ENCODE measurements at regions not wholly inside any gene's neighbourhood (a gene's known extent, or its start where the extent isn't known, plus 50 kb on each side); places are given as distances from the start of the nearest gene placed in this dataset.

GRCh38 chr2:59560769-59561168 lies 992.7 kb downstream of the BCL11A start:
- H3K27me3 Mint-ChIP-seq (ENCODE audit: low read depth), result no peaks in the 10 kb centered on the region
- ATAC-seq (replicated peaks in 1 of 2) (no peak), DNase-seq (no peak)
- H3K27ac Mint-ChIP-seq, result no peak overlapping the region
- H3K9me3 Mint-ChIP-seq, result peaks cover 0 to 2% of the 10 kb centered on the region in 2 donors
- H3K4me1 Mint-ChIP-seq (ENCODE audit: low read depth), result no peaks in the 10 kb centered on the region
- no peaks in the 10 kb centered on the region for H3K36me3 Mint-ChIP-seq (ENCODE audit: insufficient read depth in 2 of 2)
- no peak overlapping the region for H3K4me3 Mint-ChIP-seq

DNA sequence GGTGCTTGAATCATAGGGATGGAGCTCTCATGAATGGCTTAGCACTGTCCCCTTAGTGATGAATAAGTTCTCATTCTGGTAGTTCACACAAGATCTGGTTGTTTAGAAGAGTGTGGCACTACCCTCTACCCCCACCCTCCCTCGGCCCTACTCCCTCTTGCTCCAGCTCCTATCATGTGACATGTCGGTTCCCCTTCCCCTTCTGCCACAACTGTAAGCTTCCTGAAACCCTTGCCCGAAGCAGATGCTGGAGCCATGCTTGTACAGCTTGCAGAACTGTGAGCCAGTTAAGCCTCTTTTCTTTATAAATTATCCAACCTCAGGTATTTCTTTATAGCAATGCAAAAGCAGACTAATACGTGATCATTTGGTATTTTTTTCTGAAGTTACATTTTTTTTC lies 1012.6 kb downstream of the BCL11A start:
- no peaks in the 10 kb centered on the region for H3K36me3 Mint-ChIP-seq (ENCODE audit: insufficient read depth in 2 of 2)
- H3K4me1 Mint-ChIP-seq (ENCODE audit: low read depth), result no peaks in the 10 kb centered on the region
- H3K27me3 Mint-ChIP-seq (ENCODE audit: low read depth), result no peaks in the 10 kb centered on the region
- H3K4me3 Mint-ChIP-seq, result no peak overlapping the region
- no peak overlapping the region for H3K27ac Mint-ChIP-seq
- DNase-seq, result no peak
- H3K9me3 Mint-ChIP-seq, result peaks cover 2 to 3% of the 10 kb centered on the region in 2 donors
- ATAC-seq (replicated peaks in 1 of 2), result no peak

DNA sequence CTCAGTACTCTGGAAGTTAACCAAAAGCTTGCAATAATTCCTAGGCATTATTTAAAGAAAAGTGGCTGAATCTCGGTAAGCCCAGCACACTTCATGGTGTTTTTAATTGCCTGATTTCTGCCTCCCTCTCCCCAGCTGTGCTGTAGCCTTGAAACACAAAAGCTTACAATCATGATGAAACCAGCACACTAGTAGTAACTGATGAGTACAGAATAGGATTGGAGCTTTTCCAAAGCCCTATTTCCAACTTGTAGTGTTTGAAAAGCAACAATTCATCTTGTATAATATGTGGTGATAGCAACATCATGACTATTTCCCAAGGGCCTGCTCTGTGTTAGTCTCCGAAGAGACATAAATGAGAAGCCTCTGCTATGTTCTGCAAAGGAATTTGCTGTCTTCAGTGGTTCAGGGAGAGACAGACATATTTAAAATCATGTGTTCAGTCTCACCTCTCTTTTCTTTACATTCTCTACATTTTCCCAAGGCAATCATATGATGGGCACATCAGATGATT lies 1015.0 kb downstream of the BCL11A start:
- ATAC-seq (replicated peaks in 1 of 2) (no peak), DNase-seq (no peak)
- H3K9me3 Mint-ChIP-seq, result peaks cover 2 to 3% of the 10 kb centered on the region in 2 donors
- H3K36me3 Mint-ChIP-seq (ENCODE audit: insufficient read depth in 2 of 2), result no peaks in the 10 kb centered on the region
- no peak overlapping the region for H3K4me3 Mint-ChIP-seq
- no peak overlapping the region for H3K27ac Mint-ChIP-seq
- H3K27me3 Mint-ChIP-seq (ENCODE audit: low read depth), result no peaks in the 10 kb centered on the region
- H3K4me1 Mint-ChIP-seq (ENCODE audit: low read depth), result no peaks in the 10 kb centered on the region

DNA sequence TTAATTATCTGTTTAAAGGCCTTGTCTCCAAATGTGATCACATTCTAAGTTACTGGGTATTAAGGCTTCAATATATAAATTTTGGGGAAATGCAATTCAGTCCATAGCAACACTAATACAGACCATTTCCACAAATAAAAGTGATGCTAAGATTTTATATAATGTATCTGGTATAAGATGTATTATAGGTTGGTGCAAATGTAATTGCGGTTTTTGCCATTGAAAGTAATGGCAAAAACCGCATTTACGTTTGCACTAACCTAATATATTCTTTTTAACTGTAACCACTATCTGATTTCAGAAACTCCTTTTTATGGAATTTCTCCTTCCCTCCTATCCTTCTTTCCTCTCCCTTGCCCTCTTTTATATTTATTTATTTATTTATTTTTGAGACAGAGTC lies 1020.6 kb downstream of the BCL11A start:
- Mint-ChIP-seq H3K4me3 (no peak overlapping the region), H3K27ac (no peak overlapping the region), H3K36me3 (ENCODE audit: insufficient read depth in 2 of 2) (no peaks in the 10 kb centered on the region), H3K4me1 (ENCODE audit: low read depth) (no peaks in the 10 kb centered on the region), H3K9me3 (peaks cover 2% of the 10 kb centered on the region in 2 donors), H3K27me3 (ENCODE audit: low read depth) (no peaks in the 10 kb centered on the region)
- no peak for ATAC-seq (replicated peaks in 1 of 2)
- DNase-seq, result no peak

DNA sequence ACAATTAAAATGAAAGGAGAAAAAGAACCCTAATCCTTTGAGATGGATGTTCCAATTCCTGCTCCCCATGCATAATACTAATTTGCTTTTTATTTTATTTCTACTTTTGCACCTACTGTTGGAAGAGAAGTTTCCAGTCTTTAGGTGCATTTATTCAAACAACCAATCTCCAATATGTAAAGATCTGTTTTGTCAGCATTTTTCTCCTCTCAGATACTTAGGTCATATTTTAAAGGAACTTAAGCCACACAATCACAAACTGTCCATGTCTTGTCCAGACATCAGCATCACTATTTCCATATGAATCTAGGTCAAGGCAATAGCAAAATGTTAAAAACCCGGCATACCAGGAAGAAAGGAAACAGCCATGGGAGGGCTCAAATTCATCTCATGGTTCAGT lies 1023.2 kb downstream of the BCL11A start:
- H3K27ac Mint-ChIP-seq, result no peak overlapping the region
- ATAC-seq (replicated peaks in 1 of 2), result no peak
- H3K9me3 Mint-ChIP-seq, result peaks cover 7 to 11% of the 10 kb centered on the region in 2 donors

GRCh38 chr2:59529726-59530125 lies 1023.7 kb downstream of the BCL11A start:
- no peaks in the 10 kb centered on the region for H3K4me1 Mint-ChIP-seq (ENCODE audit: low read depth)
- H3K27me3 Mint-ChIP-seq (ENCODE audit: low read depth), result no peaks in the 10 kb centered on the region
- peaks cover 7 to 11% of the 10 kb centered on the region in 2 donors for H3K9me3 Mint-ChIP-seq
- no peak overlapping the region for H3K27ac Mint-ChIP-seq
- ATAC-seq (replicated peaks in 1 of 2), result no peak
- no peak for DNase-seq
- H3K36me3 Mint-ChIP-seq (ENCODE audit: insufficient read depth in 2 of 2), result peaks cover 0 to 2% of the 10 kb centered on the region in 2 donors
- H3K4me3 Mint-ChIP-seq, result no peak overlapping the region

More for the DNA sequence above, 1023.2 kb downstream of the BCL11A start:
- DNase-seq, result no peak
- H3K36me3 Mint-ChIP-seq (ENCODE audit: insufficient read depth in 2 of 2), result peaks cover 0 to 2% of the 10 kb centered on the region in 2 donors
- H3K4me1 Mint-ChIP-seq (ENCODE audit: low read depth), result no peaks in the 10 kb centered on the region
- H3K4me3 Mint-ChIP-seq, result no peak overlapping the region
- H3K27me3 Mint-ChIP-seq (ENCODE audit: low read depth), result no peaks in the 10 kb centered on the region

DNA sequence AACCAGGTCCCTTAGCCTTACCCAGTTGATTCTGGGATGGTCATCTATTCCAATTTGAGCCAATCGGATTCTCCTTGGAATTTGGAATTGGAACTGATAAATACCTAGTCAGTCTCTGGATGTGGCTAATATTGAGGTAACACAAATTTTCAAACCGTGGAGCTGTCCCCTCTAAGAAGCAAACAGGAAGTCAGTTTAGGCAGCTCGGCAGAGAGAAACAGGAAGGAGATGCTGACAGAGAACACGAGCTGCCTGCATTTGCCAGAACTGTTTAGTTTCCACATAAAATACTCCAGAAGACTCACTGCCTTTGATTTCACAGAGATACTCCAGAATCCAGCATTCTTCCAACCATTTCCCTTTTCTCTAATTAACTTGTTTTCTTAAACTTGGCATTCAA lies 1024.9 kb downstream of the BCL11A start:
- Mint-ChIP-seq H3K4me3 (no peak overlapping the region), H3K36me3 (ENCODE audit: insufficient read depth in 2 of 2) (peaks cover 0 to 2% of the 10 kb centered on the region in 2 donors), H3K27ac (no peak overlapping the region), H3K27me3 (ENCODE audit: low read depth) (no peaks in the 10 kb centered on the region), H3K9me3 (peaks cover 7 to 13% of the 10 kb centered on the region in 2 donors), H3K4me1 (ENCODE audit: low read depth) (no peaks in the 10 kb centered on the region)
- DNase-seq (no peak), ATAC-seq (replicated peaks in 1 of 2) (no peak)

DNA sequence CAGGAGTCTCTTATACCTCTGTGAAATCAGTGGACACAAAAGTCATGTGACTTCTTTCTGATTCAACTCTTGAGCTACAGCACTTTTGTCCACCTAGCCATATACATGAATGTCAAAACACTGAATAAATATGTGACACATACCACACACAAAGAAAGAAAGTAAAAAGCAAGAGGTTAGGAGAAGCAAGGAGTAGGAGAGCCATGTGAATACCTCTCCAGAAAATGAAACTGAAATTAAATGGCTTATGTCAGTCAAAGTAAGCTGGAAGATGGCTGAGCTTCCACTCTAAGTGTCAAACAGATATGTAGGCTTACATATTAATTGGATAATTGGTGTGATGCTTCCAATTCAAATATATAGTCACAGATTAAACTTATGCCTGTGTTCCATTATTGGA lies 1050.5 kb downstream of the BCL11A start:
- no peak for DNase-seq
- H3K27ac Mint-ChIP-seq, result no peak overlapping the region
- no peak overlapping the region for H3K4me3 Mint-ChIP-seq
- H3K9me3 Mint-ChIP-seq, result peaks cover 0 to 3% of the 10 kb centered on the region in 2 donors
- no peaks in the 10 kb centered on the region for H3K27me3 Mint-ChIP-seq (ENCODE audit: low read depth)
- H3K4me1 Mint-ChIP-seq (ENCODE audit: low read depth), result peaks cover 5% of the 10 kb centered on the region
- no peak for ATAC-seq (replicated peaks in 1 of 2)
- H3K36me3 Mint-ChIP-seq (ENCODE audit: insufficient read depth in 2 of 2), result no peaks in the 10 kb centered on the region

DNA sequence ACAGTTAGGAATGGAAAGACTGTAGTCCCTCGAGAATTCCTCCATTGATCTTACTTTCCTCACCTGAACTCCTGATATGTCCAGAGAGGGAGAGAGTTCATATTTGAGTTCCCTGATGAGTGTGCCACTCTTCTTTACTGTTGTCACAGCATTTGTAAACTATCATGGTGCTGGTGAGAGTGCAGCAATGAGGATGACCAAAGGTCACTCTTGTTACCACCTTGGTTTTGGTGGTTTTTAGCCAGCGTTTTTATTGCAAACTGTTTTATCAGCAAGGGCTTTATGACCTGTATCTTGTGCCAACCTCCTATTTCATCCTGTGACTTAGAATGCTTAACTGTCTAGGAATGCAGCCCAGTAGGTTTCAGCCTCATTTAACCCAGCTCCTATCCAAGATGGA lies 1062.5 kb downstream of the BCL11A start:
- no peak for ATAC-seq (replicated peaks in 1 of 2)
- Mint-ChIP-seq H3K27me3 (ENCODE audit: low read depth) (no peaks in the 10 kb centered on the region), H3K9me3 (peaks cover 6 to 7% of the 10 kb centered on the region in 2 donors), H3K36me3 (ENCODE audit: insufficient read depth in 2 of 2) (no peaks in the 10 kb centered on the region), H3K4me1 (ENCODE audit: low read depth) (no peaks in the 10 kb centered on the region), H3K4me3 (no peak overlapping the region), H3K27ac (no peak overlapping the region)
- no peak for DNase-seq

GRCh38 chr2:59490192-59490591 lies 1063.3 kb downstream of the BCL11A start:
- H3K27me3 Mint-ChIP-seq (ENCODE audit: low read depth), result no peaks in the 10 kb centered on the region
- no peaks in the 10 kb centered on the region for H3K36me3 Mint-ChIP-seq (ENCODE audit: insufficient read depth in 2 of 2)
- no peak overlapping the region for H3K27ac Mint-ChIP-seq
- no peaks in the 10 kb centered on the region for H3K4me1 Mint-ChIP-seq (ENCODE audit: low read depth)
- H3K4me3 Mint-ChIP-seq, result no peak overlapping the region
- DNase-seq (no peak), ATAC-seq (replicated peaks in 1 of 2) (no peak)
- peaks cover 3 to 6% of the 10 kb centered on the region in 2 donors for H3K9me3 Mint-ChIP-seq

- DNase-seq (no peak), ATAC-seq (replicated peaks in 1 of 2) (no peak)
- H3K9me3 Mint-ChIP-seq, result peaks cover 1% of the 10 kb centered on the region in 2 donors
- no peak overlapping the region for H3K27ac Mint-ChIP-seq
- no peaks in the 10 kb centered on the region for H3K4me1 Mint-ChIP-seq (ENCODE audit: low read depth)
- H3K27me3 Mint-ChIP-seq (ENCODE audit: low read depth), result no peaks in the 10 kb centered on the region
- H3K36me3 Mint-ChIP-seq (ENCODE audit: insufficient read depth in 2 of 2), result no peaks in the 10 kb centered on the region
- H3K4me3 Mint-ChIP-seq, result no peak overlapping the region
These were observed 1068.8 kb downstream of the BCL11A start for GRCh38 chr2:59484673-59485072.

- ATAC-seq (replicated peaks in 1 of 2), result no peak
- peaks cover 5% of the 10 kb centered on the region for H3K4me1 Mint-ChIP-seq (ENCODE audit: low read depth)
- no peaks in the 10 kb centered on the region for H3K36me3 Mint-ChIP-seq (ENCODE audit: insufficient read depth in 2 of 2)
- H3K9me3 Mint-ChIP-seq, result peaks cover 0 to 4% of the 10 kb centered on the region in 2 donors
- no peaks in the 10 kb centered on the region for H3K27me3 Mint-ChIP-seq (ENCODE audit: low read depth)
- no peak for DNase-seq
- H3K27ac Mint-ChIP-seq, result no peak overlapping the region
- no peak overlapping the region for H3K4me3 Mint-ChIP-seq
These were observed 1090.0 kb downstream of the BCL11A start for GRCh38 chr2:59463426-59463825.

GRCh38 chr2:59462422-59463197 lies 1090.8 kb downstream of the BCL11A start:
- Mint-ChIP-seq H3K27me3 (ENCODE audit: low read depth) (no peaks in the 10 kb centered on the region), H3K27ac (no peak overlapping the region), H3K4me1 (ENCODE audit: low read depth) (peaks cover 5% of the 10 kb centered on the region), H3K36me3 (ENCODE audit: insufficient read depth in 2 of 2) (no peaks in the 10 kb centered on the region), H3K9me3 (peaks cover 0 to 4% of the 10 kb centered on the region in 2 donors), H3K4me3 (no peak overlapping the region)
- DNase-seq, result no peak
- ATAC-seq (replicated peaks in 1 of 2), result no peak

DNA sequence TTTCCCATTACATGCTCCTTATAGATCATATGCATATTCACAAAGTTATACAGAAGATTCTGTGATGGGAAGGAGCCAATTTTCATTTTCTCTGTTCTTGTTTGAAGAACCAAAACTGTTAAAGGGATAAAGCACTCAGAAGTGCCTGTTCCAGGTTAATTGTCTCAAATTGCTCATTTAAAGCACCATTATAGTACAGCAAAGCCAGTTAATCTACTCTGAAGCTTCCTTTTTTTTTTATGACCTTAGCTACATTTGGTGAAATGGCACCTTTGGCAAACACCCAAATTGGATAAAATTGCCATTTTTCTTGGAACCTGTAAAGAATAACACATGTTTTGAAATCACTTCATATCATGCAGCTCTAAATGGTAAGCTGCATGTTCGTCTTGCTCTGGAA lies 1092.3 kb downstream of the BCL11A start:
- Mint-ChIP-seq H3K36me3 (ENCODE audit: insufficient read depth in 2 of 2) (no peaks in the 10 kb centered on the region), H3K27ac (no peak overlapping the region), H3K4me1 (ENCODE audit: low read depth) (peaks cover 5% of the 10 kb centered on the region), H3K4me3 (no peak overlapping the region), H3K27me3 (ENCODE audit: low read depth) (no peaks in the 10 kb centered on the region), H3K9me3 (peaks cover 0 to 4% of the 10 kb centered on the region in 2 donors)
- DNase-seq (no peak), ATAC-seq (replicated peaks in 1 of 2) (no peak)

All from activated T-cell treated with anti-CD3 and anti-CD28 coated beads, Interleukin-2, amount 50 U/mL, for 72 hours (primary cell).